Mesodermal cell (in vitro differentiated cells): ENCODE measurements at regions not wholly inside any gene's neighbourhood (a gene's known extent, or its start where the extent isn't known, plus 50 kb on each side); places are given as distances from the start of the nearest gene placed in this dataset.

ENCODE experiments used
- H3K27ac ChIP-seq: 2 replicates; pipeline ENCODE4 v1.7.0; 2013; ENCODE audit warnings: mild to moderate bottlenecking, low read depth, low read length, moderate library complexity; ENCODE audit not compliant: severe bottlenecking
- H3K36me3 ChIP-seq: 2 replicates; pipeline ENCODE4 v1.7.1; 2013; ENCODE audit warnings: mild to moderate bottlenecking, low read length, moderate library complexity; ENCODE audit not compliant: control insufficient read depth, insufficient read depth
- H3K4me1 ChIP-seq: one replicate; pipeline ENCODE4 v1.7.1; 2013; ENCODE audit warnings: mild to moderate bottlenecking, low read length; ENCODE audit not compliant: insufficient read depth, control insufficient read depth, poor library complexity, severe bottlenecking
- H3K4me3 ChIP-seq: 2 replicates; pipeline ENCODE4 v1.7.0; 2013; ENCODE audit warnings: low read length, control low read depth, mild to moderate bottlenecking; ENCODE audit not compliant: insufficient read depth, poor library complexity, severe bottlenecking; ENCODE audit errors: extremely low read depth
- H3K9me3 ChIP-seq: 2 replicates; pipeline ENCODE4 v1.7.1; 2013; ENCODE audit warnings: mild to moderate bottlenecking, low read length, moderate library complexity; ENCODE audit not compliant: control insufficient read depth
- WGBS, 2 experiments: methylation state at CpG; one replicate each; pipeline ENCODE4 v1.1.5; 2013; ENCODE audit warnings: missing lambda C conversion rate in 2 of 2; ENCODE audit not compliant: insufficient coverage in 2 of 2; 5-methylcytosine and 5-hydroxymethylcytosine counted together

- H3K4me3 ChIP-seq, result no peak overlapping the region
- H3K36me3 ChIP-seq, result no peaks in the 10 kb centered on the region
- WGBS, 2 experiments, result 87 to 92% methylated on average over 4 of the region's 8 CpGs
- no peaks in the 10 kb centered on the region for H3K4me1 ChIP-seq
- no peaks in the 10 kb centered on the region for H3K9me3 ChIP-seq
- H3K27ac ChIP-seq, result no peak overlapping the region
These were observed 1281.8 kb upstream of the MAP3K7 start for GRCh38 chr6:91868539-91869202.

DNA sequence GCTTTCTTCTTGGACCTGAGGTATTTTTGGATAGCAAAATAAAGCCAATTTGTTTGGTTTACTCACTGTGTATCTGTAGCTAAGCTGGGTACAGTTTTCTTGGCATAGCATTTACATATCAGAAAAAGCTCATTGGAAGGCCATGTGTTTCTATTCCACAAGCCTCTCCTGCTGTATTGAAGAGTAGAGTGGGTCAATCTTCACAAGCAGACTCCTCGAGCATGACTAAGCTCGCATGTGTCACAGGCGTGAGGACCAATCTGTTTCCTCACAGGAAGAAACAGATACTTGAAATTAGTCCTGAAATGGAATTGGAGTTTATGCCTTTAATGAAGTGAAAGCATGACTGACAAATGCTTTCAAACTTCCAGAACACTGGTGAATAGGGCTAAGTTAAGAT lies 1279.0 kb upstream of the MAP3K7 start:
- no peak overlapping the region for H3K27ac ChIP-seq
- no peak overlapping the region for H3K4me3 ChIP-seq
- H3K9me3 ChIP-seq, result no peaks in the 10 kb centered on the region
- H3K36me3 ChIP-seq, result no peaks in the 10 kb centered on the region
- WGBS, 2 experiments, result 92 to 100% methylated on average over 2 to 3 of the region's 3 CpGs
- no peaks in the 10 kb centered on the region for H3K4me1 ChIP-seq

GRCh38 chr6:91864911-91865310 lies 1278.0 kb upstream of the MAP3K7 start:
- Histone ChIP-seq H3K4me3 (no peak overlapping the region), H3K9me3 (no peaks in the 10 kb centered on the region), H3K4me1 (no peaks in the 10 kb centered on the region), H3K36me3 (no peaks in the 10 kb centered on the region), H3K27ac (no peak overlapping the region)
- WGBS, 2 experiments, result no CpG with 5 or more reads among the region's 2 CpGs

GRCh38 chr6:91860541-91861335 lies 1273.9 kb upstream of the MAP3K7 start:
- H3K27ac ChIP-seq, result no peak overlapping the region
- no peaks in the 10 kb centered on the region for H3K4me1 ChIP-seq
- WGBS, 2 experiments, result 69 to 100% methylated on average over 2 of the region's 4 CpGs
- no peaks in the 10 kb centered on the region for H3K36me3 ChIP-seq
- no peaks in the 10 kb centered on the region for H3K9me3 ChIP-seq
- H3K4me3 ChIP-seq, result no peak overlapping the region

- H3K4me3 ChIP-seq, result no peak overlapping the region
- H3K4me1 ChIP-seq, result no peaks in the 10 kb centered on the region
- no peaks in the 10 kb centered on the region for H3K9me3 ChIP-seq
- H3K27ac ChIP-seq, result no peak overlapping the region
- H3K36me3 ChIP-seq, result no peaks in the 10 kb centered on the region
- WGBS, 2 experiments, result no CpG with 5 or more reads among the region's 1 CpG
These were observed 1265.4 kb upstream of the MAP3K7 start for GRCh38 chr6:91852252-91852651.

DNA sequence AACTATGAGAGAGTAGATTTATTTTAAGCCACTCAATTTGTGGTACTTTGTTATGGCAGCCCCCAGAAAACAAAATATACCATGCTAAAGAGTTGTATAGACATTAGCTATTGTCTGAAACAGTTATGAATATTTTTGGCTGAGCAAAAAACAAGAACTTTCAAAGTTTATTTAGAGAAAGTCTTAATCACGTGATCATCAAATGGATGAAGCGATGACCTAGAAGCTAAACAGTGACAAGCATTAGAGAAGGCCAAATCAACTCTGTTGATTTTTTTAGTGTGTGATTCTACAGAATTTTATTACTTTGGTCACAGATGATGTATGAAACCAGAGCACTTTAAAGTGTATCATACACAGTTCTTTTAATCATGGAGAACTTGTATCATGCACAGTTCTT lies 1247.9 kb upstream of the MAP3K7 start:
- WGBS, 2 experiments, result 83 to 100% methylated on average over 1 to 2 of the region's 2 CpGs
- H3K27ac ChIP-seq, result no peak overlapping the region
- no peaks in the 10 kb centered on the region for H3K9me3 ChIP-seq
- no peak overlapping the region for H3K4me3 ChIP-seq
- H3K4me1 ChIP-seq, result no peaks in the 10 kb centered on the region
- H3K36me3 ChIP-seq, result no peaks in the 10 kb centered on the region

GRCh38 chr6:91827151-91827550 lies 1240.3 kb upstream of the MAP3K7 start:
- H3K27ac ChIP-seq, result no peak overlapping the region
- H3K4me1 ChIP-seq, result no peaks in the 10 kb centered on the region
- H3K36me3 ChIP-seq, result no peaks in the 10 kb centered on the region
- no peaks in the 10 kb centered on the region for H3K9me3 ChIP-seq
- H3K4me3 ChIP-seq, result no peak overlapping the region
- no CpG with 5 or more reads among the region's 2 CpGs for WGBS, 2 experiments

DNA sequence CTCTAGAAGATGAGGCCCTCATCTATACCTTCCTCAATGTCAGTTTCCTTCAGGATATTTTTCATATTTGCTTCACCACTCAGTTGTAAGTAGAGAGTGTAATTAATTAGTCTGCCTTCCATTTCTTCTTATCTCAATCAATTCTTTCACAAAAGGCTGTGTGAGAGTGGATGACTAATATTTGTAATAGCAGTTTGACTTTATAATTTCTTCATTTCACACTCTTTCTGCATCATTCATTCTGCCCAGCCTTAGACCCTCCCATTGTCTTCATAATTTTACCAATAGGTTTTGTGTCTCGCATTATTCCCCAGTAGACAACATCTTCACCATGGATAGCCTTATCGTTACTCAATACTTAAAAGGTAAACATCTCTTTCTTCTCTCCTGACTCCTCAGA lies 1239.3 kb upstream of the MAP3K7 start:
- no peak overlapping the region for H3K4me3 ChIP-seq
- no peaks in the 10 kb centered on the region for H3K9me3 ChIP-seq
- H3K36me3 ChIP-seq, result no peaks in the 10 kb centered on the region
- H3K27ac ChIP-seq, result no peak overlapping the region
- H3K4me1 ChIP-seq, result no peaks in the 10 kb centered on the region
- WGBS, 2 experiments, result 89 to 93% methylated on average over 2 of the region's 2 CpGs

DNA sequence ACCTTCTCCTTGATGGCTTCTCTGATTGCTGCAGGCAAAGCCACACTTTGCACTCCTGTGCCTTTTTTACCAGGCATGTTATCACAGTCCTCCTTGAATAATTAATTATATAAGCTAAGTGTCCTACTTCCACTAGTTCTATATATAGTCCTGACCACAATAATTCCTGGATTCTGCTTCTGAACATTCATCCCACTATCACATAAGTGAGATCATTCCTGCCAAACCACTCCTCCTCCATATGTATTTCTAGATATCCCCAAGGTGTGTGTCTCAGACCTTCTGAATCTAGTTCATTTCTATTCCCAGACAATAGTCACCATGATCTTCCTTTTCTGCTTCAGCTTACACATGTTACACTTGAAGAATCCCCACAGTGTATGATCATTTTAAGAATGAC lies 1237.5 kb upstream of the MAP3K7 start:
- Histone ChIP-seq H3K9me3 (no peaks in the 10 kb centered on the region), H3K4me3 (no peak overlapping the region), H3K4me1 (no peaks in the 10 kb centered on the region), H3K36me3 (no peaks in the 10 kb centered on the region), H3K27ac (no peak overlapping the region)

DNA sequence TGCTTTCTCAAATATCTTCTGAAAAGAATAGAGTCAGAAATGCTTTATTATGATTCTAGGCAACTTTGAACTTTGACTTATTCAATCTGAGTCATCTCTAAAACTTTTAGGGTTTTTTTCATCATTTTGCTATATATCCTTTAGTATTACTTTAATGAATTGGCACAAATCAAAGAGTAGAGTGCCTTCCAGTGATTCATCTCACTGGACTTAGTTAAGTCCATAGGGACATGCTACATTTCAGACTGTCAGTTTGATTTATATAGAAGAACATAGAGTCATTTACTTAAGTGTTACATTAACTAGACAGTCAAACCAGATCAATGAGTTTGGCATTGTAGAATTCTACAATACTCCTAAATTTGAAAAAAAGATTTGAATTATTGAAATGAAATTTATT lies 1235.7 kb upstream of the MAP3K7 start:
- Histone ChIP-seq H3K9me3 (no peaks in the 10 kb centered on the region), H3K27ac (no peak overlapping the region), H3K36me3 (no peaks in the 10 kb centered on the region), H3K4me3 (no peak overlapping the region), H3K4me1 (no peaks in the 10 kb centered on the region)

DNA sequence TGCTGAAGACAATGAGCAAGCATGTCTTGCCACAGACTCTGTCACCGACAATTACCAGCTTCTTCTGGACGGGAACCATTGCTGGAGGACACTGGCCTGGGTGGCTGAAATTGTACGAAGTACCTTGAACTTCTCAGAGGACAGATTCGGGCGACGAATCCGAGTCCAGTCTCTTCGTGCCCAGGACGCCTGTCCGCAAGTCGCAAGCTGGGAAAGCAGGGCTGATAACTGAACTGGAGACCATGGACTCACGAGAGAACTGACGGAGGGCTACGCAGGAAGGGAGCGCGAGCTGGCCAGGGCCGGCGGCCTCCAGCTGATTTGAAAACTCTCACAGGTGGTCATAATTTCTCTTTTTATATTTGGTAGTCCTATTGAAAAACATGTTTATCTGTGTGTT lies 1229.5 kb upstream of the MAP3K7 start:
- 93 to 96% methylated on average over 11 to 18 of the region's 18 CpGs for WGBS, 2 experiments
- Histone ChIP-seq H3K36me3 (no peaks in the 10 kb centered on the region), H3K27ac (no peak overlapping the region), H3K4me3 (no peak overlapping the region), H3K4me1 (peaks cover 3% of the 10 kb centered on the region), H3K9me3 (no peaks in the 10 kb centered on the region)
